ENCODE measurements at regions not wholly inside any gene's neighbourhood (a gene's known extent, or its start where the extent isn't known, plus 50 kb on each side); places are given as distances from the start of the nearest gene placed in this dataset.

DNA sequence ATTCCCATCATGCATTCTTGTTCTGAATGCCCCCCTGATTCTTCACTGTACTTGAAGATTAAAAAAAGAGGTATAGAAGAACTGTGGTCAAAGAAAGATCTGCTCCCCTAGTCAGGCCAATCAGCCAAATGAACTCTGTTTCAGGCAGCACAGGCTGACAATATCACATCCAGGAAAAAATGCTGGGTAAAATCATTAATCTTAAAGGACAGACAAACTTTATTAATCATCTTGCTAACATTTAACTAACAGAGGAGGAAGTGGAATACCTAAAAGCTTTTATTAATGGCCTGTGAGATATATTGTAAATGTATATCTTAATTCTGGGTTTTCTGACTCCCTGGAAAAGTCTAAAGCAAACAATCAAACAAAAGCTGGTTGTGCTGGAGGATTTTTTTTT, 660.5 kb upstream of the PRMT6 start (continued):
- TF ChIP-seq, protein P1, sequence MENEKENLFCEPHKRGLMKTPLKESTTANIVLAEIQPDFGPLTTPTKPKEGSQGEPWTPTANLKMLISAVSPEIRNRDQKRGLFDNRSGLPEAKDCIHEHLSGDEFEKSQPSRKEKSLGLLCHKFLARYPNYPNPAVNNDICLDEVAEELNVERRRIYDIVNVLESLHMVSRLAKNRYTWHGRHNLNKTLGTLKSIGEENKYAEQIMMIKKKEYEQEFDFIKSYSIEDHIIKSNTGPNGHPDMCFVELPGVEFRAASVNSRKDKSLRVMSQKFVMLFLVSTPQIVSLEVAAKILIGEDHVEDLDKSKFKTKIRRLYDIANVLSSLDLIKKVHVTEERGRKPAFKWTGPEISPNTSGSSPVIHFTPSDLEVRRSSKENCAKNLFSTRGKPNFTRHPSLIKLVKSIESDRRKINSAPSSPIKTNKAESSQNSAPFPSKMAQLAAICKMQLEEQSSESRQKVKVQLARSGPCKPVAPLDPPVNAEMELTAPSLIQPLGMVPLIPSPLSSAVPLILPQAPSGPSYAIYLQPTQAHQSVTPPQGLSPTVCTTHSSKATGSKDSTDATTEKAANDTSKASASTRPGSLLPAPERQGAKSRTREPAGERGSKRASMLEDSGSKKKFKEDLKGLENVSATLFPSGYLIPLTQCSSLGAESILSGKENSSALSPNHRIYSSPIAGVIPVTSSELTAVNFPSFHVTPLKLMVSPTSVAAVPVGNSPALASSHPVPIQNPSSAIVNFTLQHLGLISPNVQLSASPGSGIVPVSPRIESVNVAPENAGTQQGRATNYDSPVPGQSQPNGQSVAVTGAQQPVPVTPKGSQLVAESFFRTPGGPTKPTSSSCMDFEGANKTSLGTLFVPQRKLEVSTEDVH (IDR thresholded peaks at IDR 0.05; ENCODE audit: low read depth, partially characterized antibody) = no peak
- TF ChIP-seq ZNF217 (IDR thresholded peaks at IDR 0.05) (no peak), CHD1 (IDR thresholded peaks at IDR 0.05; ENCODE audit: low read depth, low read length) (no peak), NR2C2 (IDR thresholded peaks at IDR 0.05; ENCODE audit: borderline replicate concordance, control insufficient read depth, insufficient read length, low read depth) (no peak), ESRRA (IDR thresholded peaks at IDR 0.05; ENCODE audit: low read length) (no peak), IKZF1 (conservative IDR thresholded peaks at IDR 0.05) (no peak), RB1 (IDR thresholded peaks at IDR 0.05; ENCODE audit: borderline replicate concordance) (no peak), E2F4 (IDR thresholded peaks at IDR 0.05; ENCODE audit: low read depth, low read length) (no peak), EP300 (IDR thresholded peaks at IDR 0.05; ENCODE audit: borderline replicate concordance in 1 of 2, control insufficient read depth in 1 of 2, low read depth in 2 of 2, low read length in 2 of 2) (no peak)
- TF ChIP-seq, protein P2, sequence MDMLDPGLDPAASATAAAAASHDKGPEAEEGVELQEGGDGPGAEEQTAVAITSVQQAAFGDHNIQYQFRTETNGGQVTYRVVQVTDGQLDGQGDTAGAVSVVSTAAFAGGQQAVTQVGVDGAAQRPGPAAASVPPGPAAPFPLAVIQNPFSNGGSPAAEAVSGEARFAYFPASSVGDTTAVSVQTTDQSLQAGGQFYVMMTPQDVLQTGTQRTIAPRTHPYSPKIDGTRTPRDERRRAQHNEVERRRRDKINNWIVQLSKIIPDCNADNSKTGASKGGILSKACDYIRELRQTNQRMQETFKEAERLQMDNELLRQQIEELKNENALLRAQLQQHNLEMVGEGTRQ (IDR thresholded peaks at IDR 0.05; ENCODE audit: borderline replicate concordance, low read depth, low read length) = no peak
- TF ChIP-seq, protein P3, sequence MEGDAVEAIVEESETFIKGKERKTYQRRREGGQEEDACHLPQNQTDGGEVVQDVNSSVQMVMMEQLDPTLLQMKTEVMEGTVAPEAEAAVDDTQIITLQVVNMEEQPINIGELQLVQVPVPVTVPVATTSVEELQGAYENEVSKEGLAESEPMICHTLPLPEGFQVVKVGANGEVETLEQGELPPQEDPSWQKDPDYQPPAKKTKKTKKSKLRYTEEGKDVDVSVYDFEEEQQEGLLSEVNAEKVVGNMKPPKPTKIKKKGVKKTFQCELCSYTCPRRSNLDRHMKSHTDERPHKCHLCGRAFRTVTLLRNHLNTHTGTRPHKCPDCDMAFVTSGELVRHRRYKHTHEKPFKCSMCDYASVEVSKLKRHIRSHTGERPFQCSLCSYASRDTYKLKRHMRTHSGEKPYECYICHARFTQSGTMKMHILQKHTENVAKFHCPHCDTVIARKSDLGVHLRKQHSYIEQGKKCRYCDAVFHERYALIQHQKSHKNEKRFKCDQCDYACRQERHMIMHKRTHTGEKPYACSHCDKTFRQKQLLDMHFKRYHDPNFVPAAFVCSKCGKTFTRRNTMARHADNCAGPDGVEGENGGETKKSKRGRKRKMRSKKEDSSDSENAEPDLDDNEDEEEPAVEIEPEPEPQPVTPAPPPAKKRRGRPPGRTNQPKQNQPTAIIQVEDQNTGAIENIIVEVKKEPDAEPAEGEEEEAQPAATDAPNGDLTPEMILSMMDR (IDR thresholded peaks at IDR 0.05 in 2 of 3, conservative IDR thresholded peaks at IDR 0.05 in 1 of 3; ENCODE audit: control insufficient read depth in 2 of 3, extremely low read depth in 1 of 3, insufficient read depth in 1 of 3, low read depth in 3 of 3, low read length in 3 of 3) = no peak

All from GM12878 (cell line).